NCI-H2227 (cell line): ENCODE measurements at regions not wholly inside any gene's neighbourhood (a gene's known extent, or its start where the extent isn't known, plus 50 kb on each side); places are given as distances from the start of the nearest gene placed in this dataset.
"Not testable (repeated sequence)": the region's sequence is repeated elsewhere in the genome, so short reads cannot be mapped to it uniquely, and the experiment has no call there.

Experiments
- DNase-seq: peaks from one replicate; lab custom pipeline; 2025; ENCODE audit not compliant: unreplicated experiment; lab: John Stamatoyannopoulos, UW

DNA sequence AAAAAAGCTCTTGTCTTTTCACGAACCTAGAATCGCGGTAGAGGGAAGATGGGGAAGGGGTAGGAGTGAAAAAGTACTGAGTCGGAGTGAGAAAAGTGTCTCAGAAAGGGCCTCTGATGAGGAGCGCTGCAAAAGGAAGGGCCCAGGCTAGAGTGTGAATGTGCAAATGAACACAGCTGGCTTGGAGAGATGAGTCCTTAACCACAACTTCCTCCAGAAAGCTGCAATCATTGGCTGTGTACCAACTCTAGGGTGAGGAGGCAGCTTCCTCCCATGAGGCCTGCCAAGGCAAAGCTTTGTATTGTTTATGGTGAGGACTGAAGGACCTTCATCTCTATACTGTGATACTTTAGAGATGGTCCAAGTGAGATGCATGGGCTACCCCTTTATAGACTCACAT lies 566.9 kb upstream of the ANO5 start:
- no peak for DNase-seq

DNA sequence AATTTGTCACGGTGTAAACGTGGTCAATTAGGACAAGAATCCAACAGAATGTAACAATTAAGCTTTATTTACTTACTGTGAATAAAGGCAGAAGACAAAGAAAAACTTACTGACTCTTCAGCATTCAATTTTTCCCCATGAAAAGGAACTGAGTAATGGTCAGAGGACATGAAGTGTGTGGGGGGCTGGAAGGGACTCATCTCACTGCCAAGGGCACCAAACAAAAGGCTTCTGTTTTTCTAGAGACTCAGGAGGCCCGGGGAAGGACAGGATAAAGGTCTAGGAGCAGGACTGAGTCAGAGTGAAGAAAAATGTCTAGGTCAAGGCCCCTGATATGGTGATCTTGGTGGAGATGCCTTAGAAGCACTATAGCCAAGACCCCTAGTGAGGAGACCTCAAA lies 564.2 kb upstream of the ANO5 start:
- no peak for DNase-seq

DNA sequence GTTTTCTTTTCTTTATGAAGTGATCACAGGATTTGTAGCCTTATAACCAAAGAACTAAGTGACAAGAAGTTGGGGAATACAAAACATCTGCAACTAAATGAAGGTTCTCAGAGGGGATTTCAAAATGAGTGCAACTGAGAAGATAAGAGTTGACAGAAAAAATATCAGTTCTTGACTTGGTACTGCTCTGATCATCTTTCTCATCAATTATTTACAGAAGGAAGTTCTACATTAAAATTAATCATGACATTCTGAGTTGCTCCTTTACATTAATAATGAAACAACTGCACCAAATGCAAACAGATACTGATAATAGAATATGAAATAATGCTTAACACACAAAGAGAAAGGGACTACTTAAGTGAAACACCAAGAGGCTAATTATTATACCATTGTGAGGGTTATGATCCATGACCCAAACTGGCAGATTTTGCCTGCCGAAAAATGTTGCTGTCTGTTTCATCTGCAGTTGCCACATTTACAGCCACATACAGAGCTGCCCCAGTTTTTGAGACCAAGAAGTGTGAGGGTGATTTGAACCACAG lies 561.9 kb upstream of the ANO5 start:
- no peak for DNase-seq

DNA sequence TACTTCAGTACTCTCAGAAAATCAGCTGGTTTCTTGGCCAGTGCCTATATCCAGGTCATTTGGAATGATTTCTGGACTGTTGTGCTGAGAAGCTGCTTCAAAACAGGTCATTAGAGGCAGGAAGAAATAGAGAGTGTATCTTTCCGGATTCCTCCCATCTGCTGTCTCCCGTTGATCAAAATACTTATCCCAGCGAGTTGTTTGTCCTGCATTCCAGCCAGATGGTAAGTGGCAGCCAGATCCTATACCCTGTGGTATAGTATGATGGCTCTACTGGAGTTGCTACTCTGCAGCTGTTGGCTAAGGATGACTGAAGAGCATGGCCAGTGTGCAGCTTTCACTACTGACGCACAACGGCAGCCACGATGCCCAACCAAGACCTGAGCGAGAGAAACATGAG lies 560.9 kb upstream of the ANO5 start:
- DNase-seq, result no peak

DNA sequence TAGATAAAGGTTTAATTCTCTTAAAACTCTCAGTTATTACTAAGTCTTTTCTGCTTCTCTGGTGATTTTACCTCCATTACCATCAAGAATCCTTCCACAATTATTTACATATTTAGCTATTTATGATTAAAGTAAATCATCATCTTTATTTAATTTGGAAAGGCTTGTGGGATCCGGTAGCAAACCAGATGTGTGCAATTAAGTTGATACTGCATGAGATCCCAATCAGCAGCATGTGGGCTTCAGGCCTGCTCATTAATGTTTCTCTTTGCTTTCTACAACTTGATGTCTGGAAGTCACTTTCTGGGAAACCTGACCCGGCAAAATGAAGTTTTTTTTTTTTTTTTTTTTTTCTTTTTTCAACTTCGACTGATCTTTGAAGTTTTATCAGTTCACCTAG lies 558.4 kb upstream of the ANO5 start:
- no peak for DNase-seq

DNA sequence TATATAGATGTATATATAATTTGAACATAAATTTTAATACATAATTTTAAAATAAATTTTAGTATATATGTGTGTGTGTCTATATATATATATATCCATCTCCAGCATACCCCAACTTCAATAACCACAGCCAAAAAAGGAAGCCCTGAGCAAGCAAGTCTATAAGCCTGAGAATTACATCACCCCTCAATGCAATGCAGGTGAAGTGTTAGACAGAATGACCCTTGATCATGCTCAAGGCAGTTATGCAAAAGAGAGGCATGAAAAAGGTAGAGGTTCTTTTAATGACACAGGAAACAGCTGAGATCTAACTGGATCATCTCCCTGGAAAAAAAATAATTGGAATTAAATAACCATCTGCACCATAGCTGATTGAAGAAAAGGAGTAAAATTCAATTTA lies 557.9 kb upstream of the ANO5 start:
- DNase-seq, result no peak

DNA sequence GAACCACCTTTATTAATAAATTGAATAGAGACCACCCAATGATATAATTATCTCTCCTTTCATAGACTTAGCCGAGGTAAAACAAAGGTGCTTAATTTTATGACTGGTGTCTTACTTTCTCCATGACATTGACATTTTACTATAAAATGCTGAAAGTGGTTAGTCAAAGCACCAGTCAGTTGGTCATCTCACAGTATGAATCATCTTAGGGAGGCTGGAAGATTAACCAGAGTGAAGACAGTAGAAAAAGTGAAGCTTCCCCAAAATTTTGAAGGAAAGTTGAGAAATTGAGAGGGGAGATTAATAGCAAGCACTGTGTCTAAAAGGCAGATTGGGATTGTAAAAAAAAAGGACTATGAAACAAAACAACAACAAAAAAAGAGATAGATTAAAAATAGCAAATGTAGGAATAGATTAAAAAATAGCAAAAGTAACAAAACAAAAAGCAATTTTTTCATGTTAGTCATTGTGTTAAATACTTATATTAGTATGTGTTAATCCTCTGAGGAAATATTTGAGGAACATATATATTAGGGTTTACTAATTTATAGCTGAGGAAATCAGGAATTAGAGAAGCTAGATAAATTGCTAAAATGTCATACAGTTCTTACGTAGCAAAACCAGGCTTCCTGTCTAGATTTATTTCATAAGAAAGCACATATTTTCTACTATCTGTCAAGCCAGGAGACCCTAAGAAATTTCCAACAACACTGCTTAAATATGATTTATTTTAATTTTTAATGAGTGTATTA lies 557.3 kb upstream of the ANO5 start:
- DNase-seq, result no peak

DNA sequence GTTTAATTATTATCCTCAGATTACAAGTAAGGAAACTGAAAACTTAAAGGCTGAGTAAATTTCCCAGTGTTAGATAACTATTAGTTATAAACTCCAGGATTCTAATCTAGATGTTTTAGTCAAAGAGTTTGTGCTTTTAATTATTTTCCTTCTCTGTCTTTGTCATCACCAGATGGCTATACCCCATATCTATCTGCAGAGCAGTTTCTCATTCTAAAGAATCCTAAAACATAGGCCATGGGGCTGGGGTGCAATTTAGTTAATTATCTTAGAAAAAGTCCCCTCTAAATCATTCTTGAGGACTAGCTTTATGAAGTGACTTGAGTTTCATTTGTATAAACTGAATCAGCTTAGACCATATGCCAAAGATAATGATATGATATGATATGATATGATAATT lies 556.3 kb upstream of the ANO5 start:
- DNase-seq, result no peak

DNA sequence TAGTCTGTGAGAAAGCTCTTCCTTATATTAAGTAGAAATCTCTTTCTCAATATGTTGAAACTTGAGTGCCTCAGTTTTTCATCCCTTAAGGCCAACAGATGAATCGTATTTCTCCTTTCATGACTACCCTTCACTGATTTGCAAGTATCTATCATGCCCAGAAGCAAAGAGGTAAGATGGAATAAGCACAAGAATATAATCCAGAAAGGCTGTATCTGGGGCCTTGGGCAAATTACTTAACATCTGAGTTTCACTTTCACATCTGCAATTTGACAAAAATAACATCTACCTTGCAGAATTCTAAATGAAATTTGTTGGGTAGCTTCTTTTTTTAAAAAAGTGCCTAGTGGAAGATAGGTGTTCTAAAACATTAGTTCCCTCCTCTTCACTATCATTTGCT lies 552.4 kb upstream of the ANO5 start:
- no peak for DNase-seq

DNA sequence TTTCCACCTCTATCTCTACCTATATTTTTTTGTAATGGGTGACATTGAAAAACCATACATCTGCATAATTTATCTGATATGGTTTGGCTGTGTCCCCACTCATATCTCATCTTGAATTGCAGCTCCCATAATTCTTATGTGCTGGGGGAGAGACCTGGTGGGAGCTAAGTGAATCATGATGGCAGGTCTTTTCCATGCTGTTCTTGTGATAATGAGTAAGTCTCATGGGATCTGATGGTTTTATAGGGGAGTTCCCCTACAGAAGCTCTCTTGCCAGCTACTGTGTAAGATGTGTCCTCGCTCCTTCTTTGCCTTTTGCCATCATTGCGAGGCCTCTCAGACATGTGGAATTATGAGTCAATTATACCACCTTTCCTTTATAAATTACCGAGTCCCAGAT lies 551.0 kb upstream of the ANO5 start:
- no peak for DNase-seq

DNA sequence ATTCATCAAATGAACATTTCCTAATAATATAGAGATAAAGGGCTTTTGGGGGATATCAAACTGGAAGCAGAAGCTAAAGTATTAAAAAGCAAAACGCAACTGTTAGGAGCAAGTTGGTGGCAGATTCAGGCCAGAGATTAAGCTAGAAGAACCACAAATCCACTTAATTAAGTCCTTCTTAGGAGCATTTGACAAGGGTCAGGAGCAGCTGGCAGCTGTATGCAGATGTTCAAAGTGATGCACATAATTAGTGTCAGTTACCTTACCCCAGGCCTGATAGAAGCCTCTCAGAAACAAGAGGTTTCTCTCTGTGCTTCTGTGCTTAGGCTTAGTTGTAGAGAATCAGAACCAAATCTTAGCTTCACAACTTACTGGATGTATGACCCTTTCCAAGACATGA lies 546.5 kb upstream of the ANO5 start:
- DNase-seq, result no peak

DNA sequence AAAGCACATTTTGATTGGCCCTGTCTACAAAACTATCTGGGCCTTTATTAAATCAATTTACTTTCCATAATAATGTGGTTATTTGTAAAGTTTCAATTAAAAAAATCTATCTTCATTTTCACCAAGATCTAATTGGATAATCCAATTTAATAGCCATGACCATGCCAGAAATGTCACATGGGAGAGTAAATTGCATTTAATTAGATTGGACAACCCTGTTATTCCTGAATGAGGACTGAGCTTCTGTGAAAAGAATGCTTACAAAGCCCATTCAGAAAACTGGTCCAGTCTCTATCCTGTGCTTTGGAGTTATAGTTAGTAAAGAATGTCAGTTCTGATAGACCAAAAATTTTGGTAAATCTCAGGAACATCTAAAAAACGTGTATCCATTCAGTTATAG lies 541.9 kb upstream of the ANO5 start:
- no peak for DNase-seq

DNA sequence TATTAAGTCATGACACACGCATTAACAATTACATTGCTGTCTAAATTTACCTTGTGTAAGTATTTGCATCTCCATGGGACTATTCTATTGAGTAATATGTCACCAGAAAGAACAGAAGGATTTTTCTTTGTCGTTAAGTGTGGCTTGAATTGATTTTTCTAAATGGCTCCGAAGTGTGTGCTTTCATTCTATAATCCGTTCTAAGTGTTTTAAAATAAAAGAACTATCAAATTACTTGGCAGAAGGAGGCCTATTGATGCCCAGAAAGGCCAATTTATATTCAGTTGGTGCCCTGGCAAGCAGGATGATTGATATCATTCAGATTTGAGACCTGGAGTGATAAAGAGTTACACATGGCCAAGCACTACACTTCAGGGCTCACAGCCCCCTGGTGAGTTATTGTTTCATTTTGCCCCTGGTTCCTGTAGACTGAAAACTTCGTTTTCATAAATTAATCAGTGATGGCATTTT lies 538.9 kb upstream of the ANO5 start:
- DNase-seq, result no peak

DNA sequence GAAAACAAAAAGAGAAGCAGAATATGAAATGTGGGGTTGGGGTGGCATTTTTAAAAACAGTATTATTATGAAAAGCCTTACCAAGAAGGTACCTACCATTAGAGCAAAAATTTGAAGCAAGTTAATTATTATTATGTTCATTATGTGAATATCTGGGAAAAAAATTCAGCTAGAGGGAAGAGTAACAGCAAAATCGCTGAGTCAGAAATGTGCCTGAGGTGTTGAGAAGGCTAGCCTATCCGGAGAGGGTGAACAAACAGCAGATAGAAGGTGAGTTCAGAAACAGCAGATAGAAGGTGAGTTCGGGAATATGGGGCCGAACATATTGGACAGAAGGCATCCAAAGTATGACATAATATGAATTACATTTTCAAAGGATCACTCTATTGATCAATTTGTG lies 536.8 kb upstream of the ANO5 start:
- DNase-seq, result no peak

DNA sequence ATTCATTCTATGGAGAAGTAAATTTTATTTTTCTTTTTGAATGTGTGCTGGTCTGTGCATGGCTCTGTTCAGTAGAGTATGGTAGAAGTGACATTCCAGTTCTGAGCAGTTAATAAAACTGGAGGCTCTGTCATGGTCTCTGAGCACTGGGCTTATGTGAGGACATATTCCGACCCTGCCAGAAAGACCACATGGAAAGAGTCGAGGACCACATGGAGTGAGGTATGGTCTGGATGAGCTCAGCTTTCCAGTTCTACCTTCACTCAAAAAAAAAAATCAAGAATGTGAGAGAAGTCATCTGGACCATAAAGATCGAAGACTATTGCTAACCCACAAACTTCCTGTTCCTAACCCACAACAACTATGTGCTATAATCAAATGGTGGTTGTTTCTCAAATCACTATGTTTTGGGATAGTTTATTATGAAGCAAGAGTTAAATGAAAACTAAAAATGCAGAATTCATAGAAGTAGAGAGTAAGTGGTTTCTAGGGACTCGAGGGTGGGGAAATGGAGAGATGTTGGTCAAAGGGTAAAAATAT lies 534.2 kb upstream of the ANO5 start:
- no peak for DNase-seq

DNA sequence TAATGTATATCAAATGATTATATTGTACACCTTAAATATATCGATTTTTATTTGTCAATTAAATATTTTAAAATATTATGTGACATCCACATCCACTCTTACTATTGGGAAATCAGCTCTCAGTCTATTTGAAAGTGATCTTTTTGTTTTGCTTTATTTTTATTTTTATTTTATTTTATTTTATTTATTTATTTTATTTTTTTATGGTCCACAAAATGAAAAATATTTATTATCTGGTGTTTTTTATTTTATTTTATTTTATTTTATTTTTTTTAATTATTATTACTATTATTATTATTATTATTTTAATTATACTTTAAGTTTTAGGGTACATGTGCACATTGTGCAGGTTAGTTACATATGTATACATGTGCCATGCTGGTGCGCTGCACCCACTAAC lies 533.5 kb upstream of the ANO5 start:
- DNase-seq, result not testable (repeated sequence)

DNA sequence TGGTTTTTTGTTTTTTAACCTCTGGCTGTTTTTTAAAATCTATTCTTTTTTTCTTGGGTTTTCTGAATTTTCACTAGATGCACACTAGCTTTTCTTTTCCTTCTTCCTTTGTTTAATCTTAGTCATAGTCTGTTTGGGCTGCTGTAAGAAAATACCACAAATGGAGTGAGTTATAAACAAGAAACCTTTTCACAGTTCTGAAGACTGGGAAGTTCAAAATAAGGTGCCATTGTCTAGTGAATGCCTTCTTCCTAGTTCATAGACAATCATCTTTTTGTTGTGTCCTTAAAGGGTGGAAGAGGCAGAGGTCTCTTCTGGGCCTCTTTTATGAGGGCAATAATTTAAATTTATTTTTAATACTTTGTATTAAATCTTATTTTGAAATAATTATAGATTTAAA lies 532.9 kb upstream of the ANO5 start:
- no peak for DNase-seq

DNA sequence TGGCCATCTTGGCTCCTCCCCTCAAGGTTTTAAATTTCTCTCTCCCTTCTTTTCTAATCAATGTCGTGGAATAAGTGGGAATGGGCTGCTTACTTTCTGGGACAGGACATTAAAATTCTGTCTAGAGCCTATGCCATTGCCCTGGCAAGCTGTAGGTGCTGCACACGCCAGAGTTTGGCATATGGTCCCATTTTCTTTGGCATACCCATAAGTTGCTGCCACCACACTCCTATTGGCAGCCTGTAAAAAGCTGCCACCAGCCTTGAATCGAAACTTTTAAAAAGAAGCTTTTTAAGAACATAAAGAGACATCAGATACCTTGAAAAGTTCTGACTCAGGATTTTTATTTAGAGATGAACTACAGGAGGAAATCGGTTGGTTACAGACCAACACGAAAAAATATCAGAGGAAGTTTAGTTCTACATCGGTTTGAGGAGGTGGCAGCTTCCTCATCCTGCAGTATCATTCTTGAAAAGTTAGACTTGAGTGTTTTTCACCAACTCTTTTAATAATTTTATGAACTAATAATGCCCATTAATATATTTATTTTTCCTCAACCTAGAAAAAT lies 517.8 kb upstream of the ANO5 start:
- DNase-seq, result no peak

DNA sequence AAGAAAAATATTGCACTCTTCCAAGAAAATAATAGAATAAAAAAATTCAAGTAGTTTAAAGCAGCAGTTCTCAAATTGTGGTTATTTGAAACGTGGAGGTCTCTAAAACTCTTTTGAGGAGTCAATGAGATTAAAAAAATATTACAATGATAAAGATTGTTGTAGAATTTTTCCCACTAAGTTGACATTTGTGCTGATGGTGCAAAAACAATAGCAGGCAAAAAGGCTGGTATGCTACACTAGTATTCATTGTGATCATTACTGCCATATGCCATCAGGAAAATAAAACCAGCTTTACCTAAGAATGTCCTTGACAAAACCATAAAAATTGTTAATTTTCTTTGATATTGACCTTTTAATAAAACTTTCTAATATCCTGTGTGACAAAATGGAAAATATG lies 505.2 kb upstream of the ANO5 start:
- DNase-seq, result no peak

DNA sequence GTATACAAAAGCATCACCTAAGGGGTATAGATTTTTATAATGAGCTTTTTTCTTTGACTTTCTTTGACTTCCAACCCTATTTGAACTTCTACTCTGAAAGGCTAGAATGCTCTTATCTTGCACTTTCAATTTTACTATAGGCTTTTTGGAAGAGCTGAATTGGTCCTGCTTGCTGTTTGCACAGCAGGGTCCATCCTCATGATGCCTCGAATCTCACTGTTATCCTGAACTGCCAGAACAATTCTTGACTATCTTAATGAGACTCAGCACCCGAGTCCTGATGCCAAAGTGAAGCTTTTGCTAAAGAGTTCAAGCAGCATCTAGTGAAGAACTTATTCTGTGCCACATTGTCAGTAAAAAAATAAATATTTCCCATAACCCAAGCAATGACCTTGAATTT lies 488.3 kb upstream of the ANO5 start:
- no peak for DNase-seq

DNA sequence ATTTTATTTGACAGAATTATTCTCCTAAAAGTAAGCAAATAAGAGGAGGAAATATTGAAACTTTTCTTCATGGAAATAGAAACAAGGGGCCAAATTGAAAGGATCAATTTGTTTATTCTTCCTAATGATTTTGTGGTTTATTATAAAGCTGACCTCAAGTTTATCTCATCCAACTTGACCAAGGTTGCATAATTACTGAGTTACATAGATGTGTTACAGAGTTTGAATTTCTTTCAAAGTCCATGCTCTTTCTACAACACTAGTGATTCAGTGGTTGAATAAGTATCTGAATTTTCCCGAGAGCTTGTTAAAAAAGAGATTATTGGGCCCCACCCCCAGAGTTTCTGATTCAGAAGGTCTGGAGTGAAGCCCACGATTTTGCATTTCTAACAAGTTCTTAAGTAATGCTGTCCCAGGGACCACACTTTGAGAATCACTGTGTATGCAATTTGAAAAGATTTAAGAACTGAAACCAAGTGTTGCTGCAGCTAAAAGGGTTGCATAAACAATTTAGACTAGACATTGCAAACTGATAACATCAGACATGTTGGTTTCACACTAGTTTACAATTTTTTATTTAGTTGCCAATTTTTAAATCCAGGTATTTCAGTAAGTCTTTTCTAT lies 485.7 kb upstream of the ANO5 start:
- DNase-seq, result no peak

DNA sequence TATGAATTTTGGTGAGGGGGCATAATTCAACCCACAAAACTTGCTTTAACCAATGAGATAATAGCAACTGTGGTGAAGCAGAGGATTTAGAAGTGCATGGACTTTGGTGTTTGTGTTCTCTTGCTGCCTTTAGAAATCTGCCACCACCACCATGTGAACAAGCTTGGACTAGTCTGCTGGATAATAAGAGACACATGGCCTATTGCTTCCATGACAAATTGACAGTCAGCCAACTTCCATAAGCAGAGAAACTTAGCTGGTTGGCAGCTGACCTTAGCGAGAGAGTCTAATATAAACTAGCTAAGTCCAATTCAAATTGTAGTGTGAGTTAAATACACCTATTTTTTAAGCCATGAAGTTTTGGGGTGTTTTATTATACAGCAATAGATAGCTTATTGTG lies 482.1 kb upstream of the ANO5 start:
- DNase-seq, result no peak
